Activated CD8-positive, alpha-beta memory T cell treated with anti-CD3 and anti-CD28 coated beads for 36 hours (primary cell): ENCODE measurements at regions not wholly inside any gene's neighbourhood (a gene's known extent, or its start where the extent isn't known, plus 50 kb on each side); places are given as distances from the start of the nearest gene placed in this dataset.
"Not testable (repeated sequence)": the region's sequence is repeated elsewhere in the genome, so short reads cannot be mapped to it uniquely, and the experiment has no call there.

Source experiments
- CTCF ChIA-PET: fragments of 350-600 bp; sonication (Branson Sonifier 250); formaldehyde crosslinking; loops from one replicate; lab custom pipeline; 2021; ENCODE audit warnings: antibody characterized with exemption; lab: Charles Lee
- POLR2A ChIA-PET: fragments of 350-600 bp; sonication (Branson Sonifier 250); formaldehyde crosslinking; loops from one replicate; lab custom pipeline; 2021; ENCODE audit warnings: antibody characterized with exemption; lab: Charles Lee

DNA sequence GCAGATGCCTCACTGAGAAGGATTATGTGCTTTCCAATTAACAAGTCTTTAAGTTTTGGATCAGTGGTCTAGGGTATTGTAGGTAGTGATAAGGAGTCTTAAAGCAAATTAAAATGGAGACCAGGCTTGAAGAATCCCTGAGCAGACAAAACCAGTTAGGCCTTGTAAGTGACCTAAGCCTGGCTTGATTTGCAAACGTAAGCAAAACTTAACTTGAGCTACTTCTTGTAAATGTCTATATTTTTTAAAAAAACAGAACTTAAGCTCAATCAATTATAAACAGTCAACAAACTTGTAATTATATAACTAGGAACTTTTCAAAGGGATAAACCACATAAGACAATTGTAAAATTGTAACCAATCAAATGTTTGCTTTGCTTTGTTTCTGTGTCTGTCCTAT is 72.7 kb upstream of the NALF2 start:
- ChIA-PET POLR2A (no interaction called here), CTCF (no interaction called here)

DNA sequence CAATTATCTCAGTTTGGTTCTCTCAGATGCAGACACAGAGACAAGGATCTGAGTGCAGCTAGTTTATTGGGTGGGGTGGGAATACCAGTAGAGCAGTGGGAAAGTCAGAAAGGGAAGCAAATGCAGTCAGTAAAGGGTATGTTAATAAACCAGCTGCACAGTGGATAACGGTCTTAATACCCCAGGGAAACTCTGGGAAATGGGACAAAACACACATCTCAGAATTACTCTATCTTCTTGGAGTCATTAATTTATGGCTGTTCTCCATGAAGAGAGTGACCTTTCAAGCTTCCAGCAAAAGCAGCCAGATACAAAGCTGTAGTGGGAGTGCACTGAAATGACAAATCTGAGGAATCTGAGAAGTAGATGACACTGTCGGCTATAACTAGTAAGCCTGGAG is 73.3 kb upstream of the NALF2 start:
- POLR2A ChIA-PET: no interaction called here
- CTCF ChIA-PET: no interaction called here

DNA sequence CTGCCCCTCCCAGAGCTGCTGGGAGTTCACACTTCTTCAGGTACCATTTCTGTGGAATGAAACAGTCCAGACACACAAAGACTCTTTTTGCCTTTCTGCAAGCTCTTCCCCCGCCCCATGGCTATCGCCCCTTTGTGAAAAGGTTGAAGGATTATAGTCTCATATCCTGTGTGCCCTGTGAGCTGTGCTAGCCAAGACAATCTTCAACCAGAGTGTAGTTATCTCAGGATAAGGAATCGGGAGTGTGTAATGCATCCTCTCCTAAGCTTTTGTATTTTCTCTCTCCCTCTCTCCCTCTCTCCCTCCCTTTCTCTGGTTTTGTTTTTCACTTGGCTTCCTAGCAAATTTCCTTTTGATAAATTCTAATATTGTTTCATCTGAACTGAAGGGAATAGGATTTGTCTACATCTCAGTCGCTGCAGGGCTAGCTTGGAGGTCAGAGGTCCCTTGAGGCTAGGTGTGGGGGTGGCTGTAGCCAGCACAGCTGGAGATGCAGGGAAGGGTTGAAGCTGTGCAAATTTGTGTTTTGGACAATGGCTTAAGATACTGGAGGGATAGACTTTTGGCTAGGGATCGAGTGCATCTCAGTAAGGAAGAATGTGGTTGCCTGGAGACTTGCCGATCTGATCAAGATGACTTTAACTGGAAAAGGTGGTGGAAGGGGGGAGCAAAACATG is 74.6 kb upstream of the NALF2 start:
- POLR2A ChIA-PET: no interaction called here
- CTCF ChIA-PET: no interaction called here

DNA sequence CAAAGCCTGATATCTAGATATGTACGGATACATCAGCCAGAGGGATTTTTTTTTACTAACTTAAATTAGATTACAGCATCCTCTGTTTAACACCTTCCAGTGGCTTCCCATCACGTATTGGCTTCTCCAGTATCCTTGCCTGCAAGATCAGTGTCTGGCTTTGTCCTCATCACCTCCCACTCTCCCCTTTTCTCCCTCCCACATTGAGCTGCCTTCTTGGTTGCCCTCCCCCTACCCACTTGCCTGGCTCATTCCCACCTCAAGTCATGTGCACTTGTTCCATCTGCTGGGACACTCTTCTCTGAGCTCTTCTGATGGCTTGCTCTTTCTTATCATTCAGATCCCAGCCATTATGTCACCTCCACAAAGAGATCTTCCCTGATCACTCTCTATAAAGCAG is 75.9 kb upstream of the NALF2 start:
- ChIA-PET POLR2A (no interaction called here), CTCF (no interaction called here)

DNA sequence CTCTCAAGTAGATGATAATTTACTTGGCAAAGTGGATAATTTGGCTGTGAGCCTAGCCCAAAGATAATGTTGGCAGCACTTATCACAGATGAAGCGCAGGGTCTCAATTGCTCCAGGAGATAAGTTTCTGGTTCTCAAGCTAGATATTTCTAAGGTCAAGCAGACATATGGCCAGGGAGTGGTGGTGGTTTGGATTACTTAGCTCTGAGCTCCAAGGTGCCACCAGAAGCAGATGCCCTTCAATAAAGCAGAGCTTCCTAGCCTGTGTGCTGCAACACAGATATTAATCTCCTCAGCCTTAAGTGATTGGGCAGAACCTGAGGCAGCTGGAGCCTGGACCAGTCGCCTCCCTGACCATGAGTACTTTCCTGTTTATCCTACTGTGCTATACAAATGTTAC is 79.2 kb upstream of the NALF2 start:
- ChIA-PET CTCF (no interaction called here), POLR2A (no interaction called here)

DNA sequence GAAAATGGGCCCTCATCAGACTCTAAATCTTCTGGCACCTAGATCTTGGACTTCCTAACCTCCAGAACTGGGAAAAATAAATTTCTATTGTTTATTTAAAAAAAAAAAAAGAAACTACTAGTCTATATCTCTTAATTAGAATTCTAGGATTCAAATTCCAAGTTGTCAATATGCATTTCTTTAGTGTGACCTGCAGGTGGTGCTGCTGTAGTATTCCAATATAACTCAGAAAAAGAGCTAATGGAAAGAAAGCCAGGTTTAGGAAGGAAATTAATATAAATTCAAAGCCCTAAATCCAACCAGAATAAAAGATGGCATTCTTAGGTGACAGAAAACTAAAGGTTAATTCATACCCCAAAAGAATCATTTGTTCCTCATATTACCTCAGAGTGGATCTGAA is 80.0 kb upstream of the NALF2 start:
- ChIA-PET CTCF (no interaction called here), POLR2A (no interaction called here)

DNA sequence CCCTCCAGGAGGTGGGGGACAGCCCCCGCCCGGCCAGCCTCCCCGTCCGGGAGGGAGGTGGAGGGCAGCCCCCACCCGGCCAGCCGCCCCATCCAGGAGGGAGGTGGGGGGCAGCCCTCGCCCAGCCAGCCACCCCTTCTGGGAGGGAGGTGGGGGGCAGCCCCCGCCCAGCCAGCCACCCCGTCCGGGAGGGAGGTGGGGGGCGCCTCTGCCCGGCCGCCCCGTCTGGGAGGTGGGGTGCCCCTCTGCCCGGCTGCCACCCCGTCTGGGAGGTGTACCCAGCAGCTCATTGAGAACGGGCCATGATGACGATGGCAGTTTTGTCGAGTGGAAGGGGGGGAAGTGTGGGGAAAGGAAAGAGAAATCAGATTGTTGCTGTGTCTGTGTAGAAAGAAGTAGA is 81.9 kb upstream of the NALF2 start:
- CTCF ChIA-PET, POLR2A ChIA-PET: not testable (repeated sequence)

DNA sequence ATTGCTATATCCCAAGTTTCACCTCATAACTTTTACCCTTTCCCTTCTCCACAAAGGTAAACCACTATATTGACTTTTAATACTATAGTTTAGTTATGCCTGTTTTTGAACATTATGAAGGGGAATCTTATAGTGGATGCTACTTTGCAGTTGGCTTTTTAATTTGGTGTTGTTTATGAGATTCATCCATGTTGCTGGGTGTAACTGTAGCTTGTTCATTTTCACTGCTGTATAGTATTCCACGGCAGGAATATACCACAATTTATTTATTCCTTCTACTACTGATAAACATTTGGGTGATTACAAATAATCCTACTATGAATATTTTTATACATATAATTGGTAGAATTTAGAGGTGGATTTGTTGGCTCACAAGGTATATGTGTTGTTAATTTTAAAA is 88.4 kb upstream of the NALF2 start:
- POLR2A ChIA-PET: no interaction called here
- CTCF ChIA-PET: no interaction called here

DNA sequence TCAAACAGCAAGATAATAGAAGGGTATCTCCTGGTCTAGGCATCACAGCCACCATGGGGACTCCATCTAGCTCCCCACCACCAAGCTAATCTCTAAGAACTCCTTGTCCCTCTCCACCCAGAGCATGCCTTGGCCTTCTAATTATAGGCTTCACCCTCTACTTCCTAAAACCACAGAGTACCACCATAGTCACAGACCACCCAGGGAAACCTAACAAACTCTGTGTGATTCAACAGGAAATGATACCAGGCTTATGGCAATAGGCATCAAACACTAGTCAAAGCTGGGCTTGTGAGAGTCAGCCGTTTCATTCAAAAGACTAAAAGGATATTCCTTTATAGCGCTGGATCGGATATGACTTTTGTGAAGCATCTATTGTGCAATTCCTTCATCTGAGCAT is 91.5 kb upstream of the NALF2 start:
- POLR2A ChIA-PET: no interaction called here
- CTCF ChIA-PET: no interaction called here

DNA sequence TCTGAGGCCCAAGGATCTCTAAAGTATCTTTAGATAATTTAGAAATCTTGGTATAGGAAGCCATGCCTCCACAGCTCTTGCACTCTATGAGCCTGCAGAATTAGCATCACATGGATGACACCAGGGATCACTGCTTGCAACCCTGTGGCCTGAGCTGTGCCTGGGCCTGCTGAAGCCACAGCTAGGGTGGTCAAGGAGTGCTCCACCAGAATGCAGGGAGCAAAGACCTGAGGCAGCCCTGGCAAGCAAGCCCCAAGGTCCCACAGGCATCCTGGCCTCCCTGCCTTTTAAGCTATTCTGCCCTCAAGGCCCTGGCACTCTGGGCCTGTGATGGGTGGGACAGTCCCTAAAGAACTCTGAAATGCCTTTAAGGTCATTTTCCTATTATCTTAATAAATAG is 105.2 kb upstream of the NALF2 start:
- POLR2A ChIA-PET: no interaction called here
- CTCF ChIA-PET: no interaction called here

DNA sequence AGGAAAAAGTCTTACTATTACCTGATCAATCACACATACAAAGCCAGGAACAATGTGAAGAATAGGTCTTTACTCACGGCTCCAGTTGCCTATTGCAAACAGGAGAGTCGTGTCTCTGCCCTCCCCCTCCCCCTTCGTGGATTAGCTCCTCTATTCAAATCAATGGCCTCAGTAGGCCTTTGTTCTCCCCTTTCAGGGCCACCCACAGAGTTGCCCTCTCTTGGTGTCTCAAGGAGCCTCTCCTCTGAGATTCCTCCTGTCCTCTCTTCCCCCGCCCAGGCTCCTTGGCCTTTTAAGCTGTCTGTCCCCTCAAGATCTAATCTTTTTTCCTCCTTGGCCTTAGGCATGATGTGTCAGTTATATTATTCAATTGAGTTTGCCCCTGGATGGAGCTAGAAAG is 107.2 kb upstream of the NALF2 start:
- CTCF ChIA-PET: no interaction called here
- POLR2A ChIA-PET: no interaction called here

DNA sequence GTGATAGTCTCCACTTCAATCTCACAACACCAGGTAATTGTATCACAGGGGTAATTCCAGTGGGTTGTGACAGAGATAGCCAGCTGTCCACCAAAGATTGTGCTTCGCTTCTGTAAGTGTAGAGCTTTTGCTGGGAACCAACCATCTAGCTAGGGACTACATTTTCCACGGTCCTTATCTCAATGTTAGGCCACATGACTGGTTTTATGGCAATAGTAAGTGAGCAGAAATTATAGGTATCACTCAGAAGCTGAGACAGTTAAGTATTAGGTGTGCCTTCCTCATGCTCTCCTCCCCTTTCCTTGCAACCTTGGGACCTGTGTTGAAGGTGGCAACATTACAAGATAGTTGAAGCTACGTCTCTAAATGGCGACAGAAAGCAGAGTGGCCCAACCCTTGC is 108.8 kb upstream of the NALF2 start:
- CTCF ChIA-PET: no interaction called here
- POLR2A ChIA-PET: no interaction called here

DNA sequence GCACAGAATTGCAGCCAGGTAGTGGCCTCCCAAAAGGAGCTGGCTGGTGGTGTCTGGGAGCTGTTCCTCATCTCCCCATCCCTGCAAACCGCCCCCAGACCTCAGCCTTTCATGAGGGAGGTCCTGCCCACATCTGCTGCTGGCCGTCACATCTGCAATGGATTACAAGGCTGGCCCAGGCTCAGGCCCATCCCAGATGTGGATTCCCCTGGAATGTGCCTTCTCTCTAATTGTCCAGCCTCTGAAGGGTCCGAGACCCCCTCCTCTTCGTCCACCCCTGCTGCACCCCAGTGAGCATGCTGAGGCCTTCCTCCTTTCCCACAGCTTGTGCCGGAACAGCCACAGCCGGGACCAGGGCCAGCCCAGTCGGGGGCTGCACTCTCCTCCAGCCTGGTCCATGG is 115.0 kb upstream of the NALF2 start:
- CTCF ChIA-PET: no interaction called here

DNA sequence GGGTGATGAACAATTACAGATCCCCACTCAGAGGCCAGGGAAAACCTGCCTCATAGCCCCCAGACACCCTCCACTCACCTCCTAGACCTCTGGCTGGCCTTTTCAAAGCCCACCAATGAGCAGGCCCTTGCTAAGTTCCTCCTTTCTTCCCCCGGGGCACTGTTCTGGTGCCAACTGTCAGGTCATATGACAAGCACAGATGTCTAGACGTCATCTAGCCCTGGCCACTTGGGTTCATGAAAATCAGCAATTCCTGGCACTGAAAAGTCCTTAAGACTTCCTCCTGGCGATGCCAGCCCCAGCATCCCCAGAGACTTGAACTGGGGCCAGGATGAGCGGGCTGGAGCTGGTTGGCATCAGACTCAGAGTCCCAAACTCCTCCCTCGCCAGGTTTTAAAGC is 115.6 kb upstream of the NALF2 start:
- CTCF ChIA-PET: no interaction called here

More for the DNA sequence above, 115.0 kb upstream of the NALF2 start:
- POLR2A ChIA-PET: no interaction called here

DNA sequence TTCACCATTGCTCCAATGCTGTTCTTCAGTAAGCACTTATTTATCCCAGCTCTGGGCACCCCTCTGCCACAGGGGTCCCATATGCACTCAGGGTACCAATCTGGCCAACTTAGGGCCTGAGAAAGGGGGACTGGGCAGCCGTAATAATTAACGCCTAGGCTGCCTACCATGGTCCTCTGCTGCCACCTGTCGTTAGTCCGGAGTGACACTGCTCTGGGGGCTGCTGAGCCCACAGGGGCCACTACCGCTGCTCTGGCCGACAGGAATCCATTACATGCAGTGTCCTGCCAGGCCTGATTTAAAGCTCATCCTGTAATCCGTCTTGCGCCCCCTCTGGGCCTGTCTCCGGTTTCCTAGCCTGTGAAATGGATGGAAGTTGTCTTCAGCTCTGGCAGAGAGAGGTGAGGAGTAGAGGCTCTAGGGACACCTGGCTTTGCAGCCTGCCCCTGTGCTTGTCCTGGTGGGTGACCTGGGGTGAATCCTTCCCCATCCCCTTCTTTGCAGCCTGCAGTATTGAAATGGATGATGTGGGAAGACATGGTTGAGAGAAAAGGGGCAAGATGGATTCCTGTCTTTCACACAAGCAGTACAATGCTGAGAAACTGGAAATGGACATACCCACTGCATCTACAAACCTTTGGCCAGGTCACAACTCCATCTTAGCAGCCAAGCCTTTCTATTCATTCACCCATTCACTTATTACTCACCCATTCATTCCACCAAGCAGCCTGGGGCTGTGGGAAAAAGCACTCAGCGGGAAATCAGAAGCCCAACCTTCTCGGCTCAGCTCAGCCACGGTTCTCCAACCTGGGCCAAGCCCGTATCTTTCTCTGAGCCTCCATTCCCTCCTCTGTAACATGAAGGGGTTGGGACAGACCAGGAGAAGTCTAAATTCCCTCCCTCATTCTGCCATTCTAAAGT is 116.3 kb upstream of the NALF2 start:
- POLR2A ChIA-PET: no interaction called here
- CTCF ChIA-PET: interaction anchor here (2.2 kb wide), 1 partner anchor 560 kb away, joined by 7 read pairs; the partner anchor contains the start of gene EFNB1

More for the DNA sequence above, 115.6 kb upstream of the NALF2 start:
- POLR2A ChIA-PET: no interaction called here

DNA sequence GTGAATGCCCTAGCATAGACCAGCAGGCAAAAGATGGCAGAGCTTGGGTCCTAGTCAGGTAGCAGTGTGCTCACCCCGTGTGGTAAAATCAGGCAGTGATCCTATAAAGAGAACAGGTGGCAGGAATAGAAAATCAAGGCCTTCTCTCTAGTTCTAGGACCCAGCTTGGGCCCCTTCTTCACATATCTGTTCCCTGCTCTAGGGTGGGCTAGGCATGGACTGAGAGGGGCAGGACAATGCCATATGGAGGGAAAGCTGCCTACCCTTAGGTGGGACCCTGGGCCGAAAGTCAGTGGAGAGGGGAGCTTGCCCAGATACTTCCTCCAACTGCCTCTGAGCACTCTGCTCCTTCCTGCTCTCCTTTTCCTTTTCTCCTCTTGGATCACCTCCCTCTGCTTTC is 117.4 kb upstream of the NALF2 start:
- POLR2A ChIA-PET: no interaction called here
- CTCF ChIA-PET: interaction anchor here (2.2 kb wide), 1 partner anchor 558 kb away, joined by 7 read pairs; the partner anchor contains the start of gene EFNB1

DNA sequence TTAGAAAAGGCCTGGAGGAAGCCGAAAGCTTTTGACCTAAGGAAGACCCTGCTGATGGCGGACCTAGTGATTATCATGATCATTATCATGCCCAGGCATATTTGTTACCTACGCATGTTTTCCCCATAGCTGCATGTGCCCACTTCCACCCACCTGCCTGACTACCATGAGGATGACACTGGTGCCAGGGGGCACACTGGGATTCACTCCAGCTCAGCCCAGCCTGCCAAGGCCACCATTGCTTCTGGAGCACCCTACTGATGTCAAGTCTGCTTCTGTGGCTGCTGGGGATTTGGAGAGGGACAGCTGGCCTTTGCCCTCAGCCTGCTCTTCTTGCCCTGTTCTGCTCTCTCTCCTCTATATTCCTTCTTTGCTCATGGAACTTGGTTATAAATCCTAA is 124.7 kb upstream of the NALF2 start:
- POLR2A ChIA-PET: no interaction called here
- CTCF ChIA-PET: no interaction called here

DNA sequence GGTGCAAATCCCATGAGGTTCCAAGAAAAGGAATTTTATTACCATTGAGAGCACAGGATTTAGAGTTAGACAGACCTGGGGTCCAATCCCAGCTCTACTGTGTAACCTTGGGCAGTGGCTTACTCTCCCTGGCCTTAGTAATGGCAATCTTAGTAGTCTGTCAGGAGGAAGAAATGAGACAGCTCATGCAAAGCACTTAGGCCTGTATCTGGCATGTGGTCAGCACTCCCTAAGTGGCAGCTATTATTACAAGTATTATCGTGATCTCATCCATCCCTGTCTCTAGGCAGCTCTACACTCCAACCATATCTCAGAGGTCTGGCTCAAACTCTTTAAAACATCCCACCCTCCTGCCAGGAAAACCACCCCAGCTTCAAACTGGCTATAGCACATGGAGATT is 129.6 kb upstream of the NALF2 start:
- CTCF ChIA-PET: no interaction called here
- POLR2A ChIA-PET: no interaction called here

DNA sequence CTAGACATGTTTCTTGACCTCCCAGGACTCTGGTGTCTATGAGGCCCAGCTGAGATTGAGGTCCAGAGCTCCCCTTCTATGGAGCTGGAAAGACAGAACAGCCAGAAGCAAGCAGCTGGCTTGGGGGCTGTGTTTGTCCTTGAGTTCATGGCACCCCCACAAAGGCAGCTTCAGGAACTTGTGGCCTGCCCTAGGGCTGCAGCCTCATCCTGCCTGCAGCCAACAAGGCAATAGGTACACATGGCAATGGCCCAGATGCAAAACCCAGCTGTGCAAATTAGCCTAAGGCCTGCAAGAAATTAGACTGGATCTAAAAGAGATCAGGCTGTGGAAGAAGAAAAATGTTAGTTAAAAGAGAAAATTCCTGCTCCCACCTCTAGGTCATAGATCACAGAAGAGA is 131.7 kb upstream of the NALF2 start:
- ChIA-PET POLR2A (interaction anchor here (0.6 kb wide), 1 partner anchor 631 kb away, joined by 3 read pairs; no protein-coding TSS in a partner anchor), CTCF (no interaction called here)

DNA sequence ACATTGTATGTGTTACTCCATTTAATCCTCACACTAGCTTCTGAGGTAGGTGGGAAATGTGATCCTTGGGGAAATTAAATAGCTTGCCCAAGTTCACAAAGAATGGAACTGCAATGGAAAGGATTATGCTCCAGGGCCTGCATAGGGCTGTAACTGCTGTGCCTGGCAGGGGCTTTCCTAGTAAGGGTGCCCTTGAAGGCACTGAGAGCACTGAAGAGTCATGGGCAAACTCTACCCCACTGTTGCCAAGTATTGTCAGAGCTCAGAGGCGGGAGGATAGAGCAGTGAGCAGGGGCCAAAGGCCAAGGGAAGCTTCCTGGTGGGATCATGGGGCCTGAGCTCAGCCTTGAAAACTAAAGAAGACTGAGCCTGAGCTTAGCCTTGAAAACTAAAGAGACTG is 133.0 kb upstream of the NALF2 start:
- POLR2A ChIA-PET: no interaction called here
- CTCF ChIA-PET: no interaction called here

DNA sequence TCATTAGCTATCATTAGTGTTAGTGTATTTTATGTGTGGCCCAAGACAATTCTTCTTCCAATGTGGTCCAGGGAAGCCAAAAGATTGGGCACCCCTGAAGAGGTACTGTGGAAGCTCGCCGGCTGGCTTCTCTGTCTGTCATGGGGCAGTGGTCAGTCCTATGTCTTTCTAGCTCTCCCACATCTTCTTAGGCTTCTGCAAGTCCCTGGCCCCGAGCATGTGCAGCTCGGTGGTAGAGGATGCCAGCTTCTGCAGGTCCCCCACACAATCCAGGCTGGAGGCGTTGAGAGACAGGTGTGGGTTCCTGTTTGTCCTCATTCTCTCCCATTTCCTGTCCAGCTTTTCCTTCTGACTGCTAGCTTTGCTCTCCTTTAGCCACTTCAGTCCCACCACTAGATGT is 134.1 kb upstream of the NALF2 start:
- ChIA-PET POLR2A (interaction anchor here (0.6 kb wide), 1 partner anchor 1075 kb away, joined by 3 read pairs; no protein-coding TSS in a partner anchor), CTCF (no interaction called here)
